ENCODE measurements at regions not wholly inside any gene's neighbourhood (a gene's known extent, or its start where the extent isn't known, plus 50 kb on each side); places are given as distances from the start of the nearest gene placed in this dataset.

DNA sequence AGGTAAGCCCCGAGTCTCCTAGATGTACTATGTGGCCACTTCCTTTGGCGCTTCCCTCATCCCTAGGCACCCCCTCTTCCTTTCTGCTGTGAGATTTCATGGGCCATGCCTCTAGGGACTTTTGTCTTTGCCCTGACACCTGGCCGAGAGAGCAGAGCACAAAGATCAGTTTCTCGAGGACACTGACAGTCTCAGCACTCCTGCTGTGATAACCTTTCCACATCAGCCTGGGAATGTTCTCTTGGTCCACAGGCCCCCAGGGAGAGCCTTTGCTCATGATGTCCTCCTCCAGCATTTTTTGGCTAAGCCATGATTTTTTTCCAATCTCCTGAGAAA is 127.0 kb upstream of the CPEB4 start:
- no peak overlapping the region for H3K27ac Mint-ChIP-seq
- peaks cover 65% of the 10 kb centered on the region for H3K4me1 Mint-ChIP-seq
- TF ChIP-seq, protein P1, sequence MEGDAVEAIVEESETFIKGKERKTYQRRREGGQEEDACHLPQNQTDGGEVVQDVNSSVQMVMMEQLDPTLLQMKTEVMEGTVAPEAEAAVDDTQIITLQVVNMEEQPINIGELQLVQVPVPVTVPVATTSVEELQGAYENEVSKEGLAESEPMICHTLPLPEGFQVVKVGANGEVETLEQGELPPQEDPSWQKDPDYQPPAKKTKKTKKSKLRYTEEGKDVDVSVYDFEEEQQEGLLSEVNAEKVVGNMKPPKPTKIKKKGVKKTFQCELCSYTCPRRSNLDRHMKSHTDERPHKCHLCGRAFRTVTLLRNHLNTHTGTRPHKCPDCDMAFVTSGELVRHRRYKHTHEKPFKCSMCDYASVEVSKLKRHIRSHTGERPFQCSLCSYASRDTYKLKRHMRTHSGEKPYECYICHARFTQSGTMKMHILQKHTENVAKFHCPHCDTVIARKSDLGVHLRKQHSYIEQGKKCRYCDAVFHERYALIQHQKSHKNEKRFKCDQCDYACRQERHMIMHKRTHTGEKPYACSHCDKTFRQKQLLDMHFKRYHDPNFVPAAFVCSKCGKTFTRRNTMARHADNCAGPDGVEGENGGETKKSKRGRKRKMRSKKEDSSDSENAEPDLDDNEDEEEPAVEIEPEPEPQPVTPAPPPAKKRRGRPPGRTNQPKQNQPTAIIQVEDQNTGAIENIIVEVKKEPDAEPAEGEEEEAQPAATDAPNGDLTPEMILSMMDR (IDR thresholded peaks at IDR 0.05) = no peak

GRCh38 chr5:173762045-173762444 is 126.1 kb upstream of the CPEB4 start:
- Mint-ChIP-seq H3K9me3 (no peaks in the 10 kb centered on the region), H3K27ac (no peak overlapping the region), H3K4me3 (peak overlapping the region; percentile 0), H3K27me3 (ENCODE audit: low read depth, poor library complexity) (peaks cover 5% of the 10 kb centered on the region), H3K36me3 (ENCODE audit: low read depth) (no peaks in the 10 kb centered on the region), H3K4me1 (peaks cover 65% of the 10 kb centered on the region)
- TF ChIP-seq, protein P1 (IDR thresholded peaks at IDR 0.05) = no peak
- no peak for DNase-seq

More for the DNA sequence above, 127.0 kb upstream of the CPEB4 start:
- Mint-ChIP-seq H3K36me3 (ENCODE audit: low read depth) (no peaks in the 10 kb centered on the region), H3K27me3 (ENCODE audit: low read depth, poor library complexity) (peaks cover 8% of the 10 kb centered on the region), H3K4me3 (no peak overlapping the region), H3K9me3 (no peaks in the 10 kb centered on the region)
- DNase-seq = no peak

DNA sequence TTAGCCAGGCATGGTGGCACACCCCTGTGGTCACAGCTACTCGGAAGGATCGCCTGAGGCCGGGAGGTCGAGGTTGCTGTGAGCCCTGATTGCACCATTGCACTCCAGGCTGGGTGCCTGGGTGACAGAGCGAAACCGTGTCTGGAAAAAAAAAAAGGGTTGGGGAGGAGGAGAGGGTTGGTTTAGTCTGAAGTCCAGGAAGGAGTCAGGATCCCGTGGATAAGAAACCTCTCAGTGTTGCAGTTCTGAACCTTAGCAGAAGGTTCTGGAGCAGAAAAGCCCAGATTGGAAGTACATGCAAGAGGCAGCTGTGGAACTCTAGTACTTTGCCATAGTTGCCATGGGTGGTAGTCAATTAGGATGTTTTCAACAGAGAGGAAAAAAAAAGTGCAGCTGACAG is 125.2 kb upstream of the CPEB4 start:
- Mint-ChIP-seq H3K4me3 (peak overlapping the region; percentile 13), H3K9me3 (no peaks in the 10 kb centered on the region), H3K4me1 (peaks cover 61% of the 10 kb centered on the region), H3K27ac (peak overlapping the region; percentile 94), H3K27me3 (ENCODE audit: low read depth, poor library complexity) (peaks cover 7% of the 10 kb centered on the region), H3K36me3 (ENCODE audit: low read depth) (no peaks in the 10 kb centered on the region)
- TF ChIP-seq, protein P1 (IDR thresholded peaks at IDR 0.05) = no peak
- DNase-seq = no peak

DNA sequence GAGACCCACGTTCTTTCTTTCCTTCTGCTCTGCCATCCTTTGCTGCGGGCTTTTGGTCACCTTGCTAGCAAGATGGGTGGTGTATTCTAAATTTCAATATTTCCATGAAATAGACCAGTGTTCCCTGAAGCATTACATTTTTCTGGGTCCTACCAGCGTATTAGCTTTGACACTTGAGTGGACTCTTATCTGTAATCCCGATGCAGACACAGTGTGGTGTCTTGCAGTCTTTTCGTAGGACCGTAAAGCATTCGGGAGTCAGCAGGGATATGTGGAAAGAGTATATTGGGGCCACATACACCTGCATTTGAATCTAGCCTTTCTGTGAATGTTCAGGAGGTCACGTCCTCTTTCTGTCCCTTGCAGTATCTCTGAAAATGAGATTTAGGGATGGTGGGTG is 124.7 kb upstream of the CPEB4 start:
- Mint-ChIP-seq H3K4me1 (peaks cover 60% of the 10 kb centered on the region), H3K9me3 (no peaks in the 10 kb centered on the region), H3K36me3 (ENCODE audit: low read depth) (no peaks in the 10 kb centered on the region), H3K27ac (no peak overlapping the region), H3K4me3 (no peak overlapping the region), H3K27me3 (ENCODE audit: low read depth, poor library complexity) (peaks cover 9% of the 10 kb centered on the region)
- no peak for DNase-seq
- TF ChIP-seq, protein P1 (IDR thresholded peaks at IDR 0.05) = no peak

- Mint-ChIP-seq H3K27me3 (ENCODE audit: low read depth, poor library complexity) (peaks cover 9% of the 10 kb centered on the region), H3K36me3 (ENCODE audit: low read depth) (no peaks in the 10 kb centered on the region), H3K9me3 (no peaks in the 10 kb centered on the region), H3K27ac (peak overlapping the region; percentile 88), H3K4me3 (peak overlapping the region; percentile 17), H3K4me1 (peaks cover 60% of the 10 kb centered on the region)
- TF ChIP-seq, protein P1 (IDR thresholded peaks at IDR 0.05) = no peak
- peak; percentile 35 for DNase-seq
Measured at GRCh38 chr5:173764332-173765028, 123.7 kb upstream of the CPEB4 start.

- TF ChIP-seq, protein P1 (IDR thresholded peaks at IDR 0.05) = no peak
- no peaks in the 10 kb centered on the region for H3K36me3 Mint-ChIP-seq (ENCODE audit: low read depth)
- peak overlapping the region; percentile 17 for H3K4me3 Mint-ChIP-seq
- H3K27ac Mint-ChIP-seq = peak overlapping the region; percentile 88
- H3K4me1 Mint-ChIP-seq = peaks cover 60% of the 10 kb centered on the region
- no peaks in the 10 kb centered on the region for H3K9me3 Mint-ChIP-seq
- H3K27me3 Mint-ChIP-seq (ENCODE audit: low read depth, poor library complexity) = peaks cover 9% of the 10 kb centered on the region
- DNase-seq = no peak
Measured at GRCh38 chr5:173765029-173765644, 123.0 kb upstream of the CPEB4 start.
